ENCODE measurements at regions not wholly inside any gene's neighbourhood (a gene's known extent, or its start where the extent isn't known, plus 50 kb on each side); places are given as distances from the start of the nearest gene placed in this dataset.

GRCh38 chr3:145716519-145716918, 444.5 kb downstream of the PLOD2 start:
- Histone ChIP-seq H3K36me3 (no peaks in the 10 kb centered on the region), H3K4me1 (no peaks in the 10 kb centered on the region), H3K27me3 (no peaks in the 10 kb centered on the region), H3K27ac (no peak overlapping the region), H3K9me3 (no peaks in the 10 kb centered on the region), H3K4me3 (no peak overlapping the region)
- intact Hi-C loops (cut with DNase I): no loop called here
- TF ChIP-seq CTCF (IDR thresholded peaks at IDR 0.05): no peak
- no peak for TF ChIP-seq EP300 (IDR thresholded peaks at IDR 0.05)
- TF ChIP-seq POLR2AphosphoS5 (IDR thresholded peaks at IDR 0.05): no peak
- TF ChIP-seq POLR2A (IDR thresholded peaks at IDR 0.05): no peak
- DNase-seq: no peak
- 88 to 92% methylated on average over 1 of the region's 1 CpG for WGBS, 2 donors

GRCh38 chr3:145719114-145719513, 441.9 kb downstream of the PLOD2 start:
- Histone ChIP-seq H3K9me3 (no peaks in the 10 kb centered on the region), H3K36me3 (no peaks in the 10 kb centered on the region), H3K27me3 (no peaks in the 10 kb centered on the region), H3K27ac (no peak overlapping the region), H3K4me1 (no peaks in the 10 kb centered on the region), H3K4me3 (no peak overlapping the region)
- 79 to 85% methylated on average over 1 of the region's 1 CpG for WGBS, 2 donors
- TF ChIP-seq CTCF (IDR thresholded peaks at IDR 0.05) (no peak), POLR2AphosphoS5 (IDR thresholded peaks at IDR 0.05) (no peak), EP300 (IDR thresholded peaks at IDR 0.05) (no peak), POLR2A (IDR thresholded peaks at IDR 0.05) (no peak)
- intact Hi-C loops (cut with DNase I): no loop called here
- DNase-seq: no peak

- 83 to 89% methylated on average over 3 of the region's 3 CpGs for WGBS, 2 donors
- Histone ChIP-seq H3K4me3 (no peak overlapping the region), H3K4me1 (no peaks in the 10 kb centered on the region), H3K27me3 (no peaks in the 10 kb centered on the region), H3K27ac (no peak overlapping the region), H3K9me3 (no peaks in the 10 kb centered on the region), H3K36me3 (no peaks in the 10 kb centered on the region)
- TF ChIP-seq POLR2A (IDR thresholded peaks at IDR 0.05): no peak
- no peak for TF ChIP-seq POLR2AphosphoS5 (IDR thresholded peaks at IDR 0.05)
- TF ChIP-seq CTCF (IDR thresholded peaks at IDR 0.05): no peak
- intact Hi-C loops (cut with DNase I): no loop called here
- DNase-seq: no peak
These were observed 439.6 kb downstream of the PLOD2 start for GRCh38 chr3:145721273-145721805.

- no peak for TF ChIP-seq CTCF (IDR thresholded peaks at IDR 0.05)
- TF ChIP-seq POLR2AphosphoS5 (IDR thresholded peaks at IDR 0.05): no peak
- TF ChIP-seq EP300 (IDR thresholded peaks at IDR 0.05): no peak
- no peak for TF ChIP-seq POLR2A (IDR thresholded peaks at IDR 0.05)
- no peaks in the 10 kb centered on the region for H3K36me3 ChIP-seq
- WGBS, 2 donors: 45 to 79% methylated on average over 1 of the region's 1 CpG
- no peaks in the 10 kb centered on the region for H3K4me1 ChIP-seq
- H3K27ac ChIP-seq: no peak overlapping the region
- intact Hi-C loops (cut with DNase I): no loop called here
- no peaks in the 10 kb centered on the region for H3K27me3 ChIP-seq
- no peak for DNase-seq
- no peak overlapping the region for H3K4me3 ChIP-seq
- H3K9me3 ChIP-seq: no peaks in the 10 kb centered on the region
These were observed 439.2 kb downstream of the PLOD2 start for GRCh38 chr3:145721815-145722214.

- Histone ChIP-seq H3K27ac (no peak overlapping the region), H3K36me3 (no peaks in the 10 kb centered on the region), H3K4me3 (no peak overlapping the region), H3K27me3 (no peaks in the 10 kb centered on the region), H3K4me1 (no peaks in the 10 kb centered on the region), H3K9me3 (no peaks in the 10 kb centered on the region)
- intact Hi-C loops (cut with DNase I): no loop called here
- no peak for DNase-seq
- TF ChIP-seq POLR2AphosphoS5 (IDR thresholded peaks at IDR 0.05): no peak
- no peak for TF ChIP-seq POLR2A (IDR thresholded peaks at IDR 0.05)
- TF ChIP-seq CTCF (IDR thresholded peaks at IDR 0.05): no peak
- no peak for TF ChIP-seq EP300 (IDR thresholded peaks at IDR 0.05)
- 88 to 90% methylated on average over 3 of the region's 3 CpGs for WGBS, 2 donors
These were observed 433.5 kb downstream of the PLOD2 start for GRCh38 chr3:145727476-145727875.

Measured in sigmoid colon (tissue), 6 donors.